ENCODE measurements at regions not wholly inside any gene's neighbourhood (a gene's known extent, or its start where the extent isn't known, plus 50 kb on each side); places are given as distances from the start of the nearest gene placed in this dataset.

DNA sequence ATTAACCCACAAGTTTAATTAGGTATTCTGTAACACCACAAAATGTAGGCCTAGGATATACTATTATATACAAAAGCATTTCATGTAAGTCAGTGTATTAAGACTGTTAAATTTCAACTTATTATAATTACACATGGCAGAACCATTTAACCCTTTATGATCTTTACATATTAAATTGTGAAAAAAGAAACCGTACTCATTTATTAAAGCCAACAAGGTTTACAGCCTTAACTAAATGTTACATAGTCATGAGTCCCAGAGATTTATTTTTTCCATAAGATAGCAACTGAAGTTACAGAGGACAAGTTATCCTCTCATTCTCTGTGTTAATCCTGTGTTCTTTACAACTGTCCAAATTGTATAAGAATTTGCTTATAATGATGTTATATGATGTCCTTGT, 615.8 kb upstream of the AGTR1 start (continued):
- TF ChIP-seq BRCA1 (IDR thresholded peaks at IDR 0.05; ENCODE audit: low read depth, low read length): no peak
- no peak for TF ChIP-seq ESRRA (IDR thresholded peaks at IDR 0.05; ENCODE audit: low read length)
- no peak for TF ChIP-seq NR2C1 (IDR thresholded peaks at IDR 0.05)
- TF ChIP-seq, protein P1, sequence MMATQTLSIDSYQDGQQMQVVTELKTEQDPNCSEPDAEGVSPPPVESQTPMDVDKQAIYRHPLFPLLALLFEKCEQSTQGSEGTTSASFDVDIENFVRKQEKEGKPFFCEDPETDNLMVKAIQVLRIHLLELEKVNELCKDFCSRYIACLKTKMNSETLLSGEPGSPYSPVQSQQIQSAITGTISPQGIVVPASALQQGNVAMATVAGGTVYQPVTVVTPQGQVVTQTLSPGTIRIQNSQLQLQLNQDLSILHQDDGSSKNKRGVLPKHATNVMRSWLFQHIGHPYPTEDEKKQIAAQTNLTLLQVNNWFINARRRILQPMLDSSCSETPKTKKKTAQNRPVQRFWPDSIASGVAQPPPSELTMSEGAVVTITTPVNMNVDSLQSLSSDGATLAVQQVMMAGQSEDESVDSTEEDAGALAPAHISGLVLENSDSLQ (IDR thresholded peaks at IDR 0.05): no peak
- no peak for TF ChIP-seq ZNF274 (IDR thresholded peaks at IDR 0.05; ENCODE audit: insufficient read depth, insufficient read length)
- no peak for TF ChIP-seq IKZF1 (conservative IDR thresholded peaks at IDR 0.05)
- TF ChIP-seq IRF4 (IDR thresholded peaks at IDR 0.05; ENCODE audit: low read depth, low read length): no peak
- TF ChIP-seq, protein P2, sequence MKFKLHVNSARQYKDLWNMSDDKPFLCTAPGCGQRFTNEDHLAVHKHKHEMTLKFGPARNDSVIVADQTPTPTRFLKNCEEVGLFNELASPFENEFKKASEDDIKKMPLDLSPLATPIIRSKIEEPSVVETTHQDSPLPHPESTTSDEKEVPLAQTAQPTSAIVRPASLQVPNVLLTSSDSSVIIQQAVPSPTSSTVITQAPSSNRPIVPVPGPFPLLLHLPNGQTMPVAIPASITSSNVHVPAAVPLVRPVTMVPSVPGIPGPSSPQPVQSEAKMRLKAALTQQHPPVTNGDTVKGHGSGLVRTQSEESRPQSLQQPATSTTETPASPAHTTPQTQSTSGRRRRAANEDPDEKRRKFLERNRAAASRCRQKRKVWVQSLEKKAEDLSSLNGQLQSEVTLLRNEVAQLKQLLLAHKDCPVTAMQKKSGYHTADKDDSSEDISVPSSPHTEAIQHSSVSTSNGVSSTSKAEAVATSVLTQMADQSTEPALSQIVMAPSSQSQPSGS (IDR thresholded peaks at IDR 0.05; ENCODE audit: low read length): no peak

DNA sequence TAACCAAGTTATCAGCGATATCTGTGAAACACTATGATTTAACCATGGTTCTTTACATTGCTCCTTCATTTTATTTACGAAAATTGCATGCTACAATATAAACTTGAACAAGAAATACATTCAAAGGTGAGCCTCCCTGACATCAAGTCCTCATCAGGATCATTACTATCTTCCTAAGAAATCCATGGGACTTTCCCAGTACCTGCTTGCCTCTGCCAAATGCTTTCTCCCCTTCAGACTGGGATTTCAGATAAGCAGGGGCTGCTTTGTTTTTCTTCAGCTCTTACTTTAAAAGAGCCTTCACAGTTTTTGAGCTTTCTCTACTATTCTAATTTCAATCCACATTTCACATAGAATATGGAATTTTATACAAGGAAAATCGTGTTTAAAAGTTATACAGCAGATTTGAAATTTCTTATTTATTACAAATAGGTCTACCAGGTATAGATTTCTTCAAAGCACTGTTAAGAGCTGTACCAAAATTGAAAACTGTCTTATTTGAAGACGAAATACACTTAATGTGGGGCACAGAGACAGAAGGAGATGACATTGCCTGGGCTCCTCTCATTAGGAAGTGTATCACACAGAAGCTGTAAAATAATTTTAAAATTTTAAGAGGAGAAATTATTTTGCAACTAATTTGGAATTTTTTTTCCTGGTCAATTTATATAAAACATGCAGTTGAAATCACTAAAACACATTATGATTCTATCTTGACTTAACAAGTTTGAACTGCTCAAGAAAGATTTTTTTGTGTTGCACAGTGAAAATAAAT, 615.0 kb upstream of the AGTR1 start:
- TF ChIP-seq ATF7 (IDR thresholded peaks at IDR 0.05; ENCODE audit: low read depth) (no peak), MTA2 (IDR thresholded peaks at IDR 0.05; ENCODE audit: low read depth) (no peak), GATAD2B (conservative IDR thresholded peaks at IDR 0.05; ENCODE audit: low read depth) (no peak), FOS (IDR thresholded peaks at IDR 0.05; ENCODE audit: borderline replicate concordance, extremely low read depth, insufficient read length) (no peak), RUNX3 (IDR thresholded peaks at IDR 0.05; ENCODE audit: low read length) (no peak), GABPA (IDR thresholded peaks at IDR 0.05; ENCODE audit: low read depth) (no peak), IKZF1 (conservative IDR thresholded peaks at IDR 0.05) (no peak), SMAD5 (IDR thresholded peaks at IDR 0.05; ENCODE audit: low read depth) (no peak), POLR2A (IDR thresholded peaks at IDR 0.05; ENCODE audit: low read depth, low read length) (no peak), STAT1 (conservative IDR thresholded peaks at IDR 0.05) (no peak), ZSCAN29 (IDR thresholded peaks at IDR 0.05) (no peak)
- TF ChIP-seq, protein P3, sequence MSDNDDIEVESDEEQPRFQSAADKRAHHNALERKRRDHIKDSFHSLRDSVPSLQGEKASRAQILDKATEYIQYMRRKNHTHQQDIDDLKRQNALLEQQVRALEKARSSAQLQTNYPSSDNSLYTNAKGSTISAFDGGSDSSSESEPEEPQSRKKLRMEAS (IDR thresholded peaks at IDR 0.05; ENCODE audit: low read depth, low read length): no peak
- TF ChIP-seq, protein P4, sequence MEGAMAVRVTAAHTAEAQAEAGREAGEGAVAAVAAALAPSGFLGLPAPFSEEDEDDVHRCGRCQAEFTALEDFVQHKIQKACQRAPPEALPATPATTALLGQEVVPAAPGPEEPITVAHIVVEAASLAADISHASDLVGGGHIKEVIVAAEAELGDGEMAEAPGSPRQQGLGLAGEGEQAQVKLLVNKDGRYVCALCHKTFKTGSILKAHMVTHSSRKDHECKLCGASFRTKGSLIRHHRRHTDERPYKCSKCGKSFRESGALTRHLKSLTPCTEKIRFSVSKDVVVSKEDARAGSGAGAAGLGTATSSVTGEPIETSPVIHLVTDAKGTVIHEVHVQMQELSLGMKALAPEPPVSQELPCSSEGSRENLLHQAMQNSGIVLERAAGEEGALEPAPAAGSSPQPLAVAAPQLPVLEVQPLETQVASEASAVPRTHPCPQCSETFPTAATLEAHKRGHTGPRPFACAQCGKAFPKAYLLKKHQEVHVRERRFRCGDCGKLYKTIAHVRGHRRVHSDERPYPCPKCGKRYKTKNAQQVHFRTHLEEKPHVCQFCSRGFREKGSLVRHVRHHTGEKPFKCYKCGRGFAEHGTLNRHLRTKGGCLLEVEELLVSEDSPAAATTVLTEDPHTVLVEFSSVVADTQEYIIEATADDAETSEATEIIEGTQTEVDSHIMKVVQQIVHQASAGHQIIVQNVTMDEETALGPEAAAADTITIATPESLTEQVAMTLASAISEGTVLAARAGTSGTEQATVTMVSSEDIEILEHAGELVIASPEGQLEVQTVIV (IDR thresholded peaks at IDR 0.05; ENCODE audit: borderline replicate concordance, partially characterized antibody): no peak
- ChIA-PET POLR2A (no interaction called here), RAD21 (ENCODE audit: unreplicated experiment) (interaction anchor here (1.4 kb wide), 1 partner anchor 191 kb away, joined by 3 read pairs; no protein-coding TSS in a partner anchor), SMC1A (ENCODE audit: uncharacterized antibody, unreplicated experiment) (interaction anchor here (0.8 to 4.3 kb wide), 8 partner anchors 11 to 284 kb away, joined by 3 to 30 read pairs (median 3); no protein-coding TSS in a partner anchor), CTCF (interaction anchor here (1.3 to 2.1 kb wide), 4 partner anchors 9 to 699 kb away, joined by 3 to 15 read pairs (median 4); no protein-coding TSS in a partner anchor)
- Histone ChIP-seq H3K4me2 (ENCODE audit: control insufficient read depth, insufficient read depth) (no peak overlapping the region), H4K20me1 (ENCODE audit: control insufficient read depth, insufficient read depth) (no peaks in the 10 kb centered on the region), H3K79me2 (ENCODE audit: control insufficient read depth, insufficient read depth, low read length) (no peaks in the 10 kb centered on the region), H3K4me3 (no peak overlapping the region), H3K4me1 (ENCODE audit: control insufficient read depth, insufficient read depth, low read length) (no peaks in the 10 kb centered on the region), H3K9ac (ENCODE audit: control insufficient read depth, insufficient read depth, low read length) (no peak overlapping the region), H3K36me3 (ENCODE audit: control insufficient read depth in 2 of 2, insufficient read depth in 2 of 2, low read length in 1 of 2) (no peaks in the 10 kb centered on the region), H2AFZ (ENCODE audit: control insufficient read depth, low read depth, low read length) (no peak overlapping the region), H3K9me3 (replicated peaks; ENCODE audit: control insufficient read depth, insufficient read depth, low read length) (no peaks in the 10 kb centered on the region), H3K27ac (ENCODE audit: control insufficient read depth, insufficient read depth) (no peak overlapping the region), H3K27me3 (replicated peaks in 1 of 2; ENCODE audit: control insufficient read depth in 2 of 2, insufficient read depth in 2 of 2, low read length in 1 of 2) (no peaks in the 10 kb centered on the region)
- BruUV-seq (replicated peaks): no TSS peak
- intact Hi-C loops (cut with micrococcal nuclease; ENCODE audit: unreplicated experiment) (no loop called here), in situ Hi-C loops (cut with MboI) (no loop called here)
- ATAC-seq (no peak), FAIRE-seq (no peak), DNase-seq (ENCODE audit: low read depth, low spot score) (no peak)
- 30% methylated on average over 4 of the region's 4 CpGs for WGBS (ENCODE audit: insufficient coverage, insufficient replicate concordance, low lambda C conversion rate, missing lambda C conversion rate)
